GM06990 (cell line): ENCODE measurements at regions not wholly inside any gene's neighbourhood (a gene's known extent, or its start where the extent isn't known, plus 50 kb on each side); places are given as distances from the start of the nearest gene placed in this dataset.

Source experiments
- DNase-seq: peaks from one replicate; pipeline ENCODE4 v3.0.0-alpha.2; 2011; ENCODE audit not compliant: insufficient read length; ENCODE audit errors: extremely low read depth
- H3K27me3 ChIP-seq: replicated peaks from 2 replicates; pipeline ENCODE4 v1.6.0; 2011; ENCODE audit warnings: low read length; ENCODE audit not compliant: control insufficient read depth, insufficient read depth
- H3K36me3 ChIP-seq: 2 replicates; pipeline ENCODE4 v1.5.1; 2011; ENCODE audit warnings: low read length; ENCODE audit not compliant: control insufficient read depth, insufficient read depth
- H3K4me3 ChIP-seq: replicated peaks from 2 replicates; pipeline ENCODE4 v1.5.1; 2011; ENCODE audit warnings: low read depth, mild to moderate bottlenecking, control low read depth, low read length
- TF ChIP-seq, protein P1 (sequence below): IDR thresholded peaks from 2 replicates; pipeline ENCODE4 v1.5.1; 2011; ENCODE audit warnings: low read length, control low read depth, mild to moderate bottlenecking, inconsistent platforms; ENCODE audit not compliant: insufficient read depth, poor library complexity, severe bottlenecking

DNA sequence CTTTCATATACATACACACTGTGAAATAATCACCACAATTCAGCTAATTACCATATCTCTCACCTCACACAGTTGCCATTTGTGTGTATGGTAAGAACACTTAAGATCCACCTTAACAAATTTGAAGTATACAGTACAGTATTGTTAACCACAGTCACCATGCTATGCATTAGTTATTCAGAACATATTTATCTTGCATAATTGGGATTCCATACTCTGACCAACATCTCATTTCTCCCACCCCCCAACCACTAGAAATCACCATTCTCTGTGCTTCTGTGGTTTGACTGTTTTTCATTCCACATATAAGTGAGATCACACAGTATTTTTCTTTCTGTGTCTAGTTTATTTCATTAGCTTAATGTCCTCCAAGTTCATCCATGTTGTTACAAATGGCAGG, 247.7 kb upstream of the CTNNB1 start:
- no peak for DNase-seq
- H3K4me3 ChIP-seq = no peak overlapping the region
- TF ChIP-seq, protein P1, sequence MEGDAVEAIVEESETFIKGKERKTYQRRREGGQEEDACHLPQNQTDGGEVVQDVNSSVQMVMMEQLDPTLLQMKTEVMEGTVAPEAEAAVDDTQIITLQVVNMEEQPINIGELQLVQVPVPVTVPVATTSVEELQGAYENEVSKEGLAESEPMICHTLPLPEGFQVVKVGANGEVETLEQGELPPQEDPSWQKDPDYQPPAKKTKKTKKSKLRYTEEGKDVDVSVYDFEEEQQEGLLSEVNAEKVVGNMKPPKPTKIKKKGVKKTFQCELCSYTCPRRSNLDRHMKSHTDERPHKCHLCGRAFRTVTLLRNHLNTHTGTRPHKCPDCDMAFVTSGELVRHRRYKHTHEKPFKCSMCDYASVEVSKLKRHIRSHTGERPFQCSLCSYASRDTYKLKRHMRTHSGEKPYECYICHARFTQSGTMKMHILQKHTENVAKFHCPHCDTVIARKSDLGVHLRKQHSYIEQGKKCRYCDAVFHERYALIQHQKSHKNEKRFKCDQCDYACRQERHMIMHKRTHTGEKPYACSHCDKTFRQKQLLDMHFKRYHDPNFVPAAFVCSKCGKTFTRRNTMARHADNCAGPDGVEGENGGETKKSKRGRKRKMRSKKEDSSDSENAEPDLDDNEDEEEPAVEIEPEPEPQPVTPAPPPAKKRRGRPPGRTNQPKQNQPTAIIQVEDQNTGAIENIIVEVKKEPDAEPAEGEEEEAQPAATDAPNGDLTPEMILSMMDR = no peak
- no peaks in the 10 kb centered on the region for H3K27me3 ChIP-seq
- H3K36me3 ChIP-seq = no peaks in the 10 kb centered on the region

DNA sequence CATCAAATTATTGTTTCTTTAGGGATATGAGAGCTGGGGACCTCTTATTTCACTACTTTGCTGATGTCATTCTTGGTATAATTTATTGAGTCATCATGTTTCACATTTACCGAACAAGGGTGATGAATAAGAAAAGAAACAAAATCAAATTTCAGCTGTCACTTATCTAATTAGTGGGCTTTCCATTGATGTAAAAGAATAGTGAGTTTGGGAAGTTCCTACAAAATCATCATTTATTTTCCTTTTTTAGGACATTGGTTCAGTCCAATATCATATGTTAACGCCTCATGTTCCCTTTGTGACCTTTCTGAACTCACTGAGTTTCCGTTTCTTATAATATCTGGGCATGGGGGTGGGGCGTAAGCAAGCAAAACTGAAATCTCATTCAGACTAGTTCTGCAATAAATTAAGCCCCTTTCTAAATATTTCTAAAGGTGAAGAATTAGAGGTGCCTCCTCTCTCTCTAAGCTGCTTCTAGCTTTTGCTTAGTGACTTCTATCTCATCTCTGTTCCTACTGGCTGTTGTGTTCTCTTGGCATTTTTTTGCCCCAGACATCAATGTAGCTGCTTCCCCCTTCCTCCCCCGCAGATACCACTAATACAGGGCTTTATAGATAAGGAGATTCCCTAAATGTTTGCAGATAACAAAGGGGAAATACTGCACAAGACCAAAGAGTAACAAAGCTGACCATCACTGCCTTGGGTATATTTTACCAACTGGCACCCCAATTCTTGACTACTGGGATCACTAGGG, 238.0 kb upstream of the CTNNB1 start:
- peak; percentile 55 for DNase-seq

DNA sequence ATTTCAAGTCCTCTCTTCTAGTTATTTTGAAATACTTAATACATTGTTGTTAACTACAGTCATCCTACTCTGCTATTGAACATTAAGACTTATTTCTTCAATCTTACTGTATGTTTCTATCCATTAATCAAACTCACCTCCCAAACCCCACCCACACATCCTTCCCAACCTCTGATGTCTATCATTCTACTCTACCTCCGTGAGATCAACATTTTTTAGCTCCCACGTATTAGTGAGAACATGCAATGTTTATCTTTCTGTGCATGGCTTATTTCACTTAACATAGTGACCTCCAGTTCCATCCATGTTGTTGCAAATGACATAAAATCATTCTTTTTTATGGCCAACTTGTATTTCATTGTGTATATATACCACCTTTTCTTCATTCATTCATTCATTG, 236.6 kb upstream of the CTNNB1 start:
- Histone ChIP-seq H3K27me3 (no peaks in the 10 kb centered on the region), H3K4me3 (no peak overlapping the region), H3K36me3 (no peaks in the 10 kb centered on the region)
- no peak for DNase-seq
- TF ChIP-seq, protein P1 = no peak

More for the DNA sequence above, 238.0 kb upstream of the CTNNB1 start:
- no peaks in the 10 kb centered on the region for H3K36me3 ChIP-seq
- TF ChIP-seq, protein P1 = no peak
- no peak overlapping the region for H3K4me3 ChIP-seq
- no peaks in the 10 kb centered on the region for H3K27me3 ChIP-seq

DNA sequence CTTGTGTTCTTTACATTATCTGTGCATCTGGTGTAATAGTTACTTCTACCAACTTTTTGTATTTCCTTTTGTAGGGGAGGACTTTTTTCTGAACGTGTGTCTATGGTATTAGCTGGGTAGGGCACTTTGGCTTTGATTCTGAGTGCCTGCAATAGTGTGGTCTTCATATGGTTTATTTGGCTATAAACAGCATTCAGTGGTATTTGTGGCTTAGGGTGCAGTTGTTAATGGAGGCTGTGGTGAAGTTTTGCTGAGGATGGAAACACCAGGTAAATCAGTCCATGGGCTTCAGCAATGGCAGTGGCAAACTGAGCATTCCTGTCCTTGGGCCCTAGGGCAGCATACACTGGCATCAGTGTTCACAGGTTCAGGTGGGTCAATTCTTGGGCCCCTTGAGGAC, 230.6 kb upstream of the CTNNB1 start:
- Histone ChIP-seq H3K4me3 (no peak overlapping the region), H3K27me3 (no peaks in the 10 kb centered on the region), H3K36me3 (no peaks in the 10 kb centered on the region)
- no peak for DNase-seq
- TF ChIP-seq, protein P1 = no peak

DNA sequence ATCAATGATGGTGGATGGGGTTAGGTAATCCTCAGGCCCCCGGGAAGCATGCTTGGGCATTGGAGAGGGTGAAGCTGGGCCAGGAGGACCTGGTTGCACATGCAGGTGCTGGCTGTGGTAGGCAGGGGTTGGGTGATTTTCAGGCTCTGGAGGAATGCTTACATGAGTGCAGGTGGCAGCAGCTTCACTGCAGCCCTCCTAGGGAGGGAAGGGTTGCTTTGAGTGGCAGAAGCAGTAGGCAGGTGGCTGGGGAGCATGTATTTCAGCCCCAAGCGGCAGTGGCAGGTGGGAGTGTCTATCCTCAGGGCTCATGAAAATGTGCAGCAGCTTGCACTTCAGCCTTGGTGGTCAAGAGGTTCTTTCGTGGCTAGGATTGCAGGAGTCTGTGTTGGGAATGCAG, 230.0 kb upstream of the CTNNB1 start:
- H3K27me3 ChIP-seq = no peaks in the 10 kb centered on the region
- H3K36me3 ChIP-seq = no peaks in the 10 kb centered on the region
- DNase-seq = no peak
- TF ChIP-seq, protein P1 = no peak
- H3K4me3 ChIP-seq = no peak overlapping the region

DNA sequence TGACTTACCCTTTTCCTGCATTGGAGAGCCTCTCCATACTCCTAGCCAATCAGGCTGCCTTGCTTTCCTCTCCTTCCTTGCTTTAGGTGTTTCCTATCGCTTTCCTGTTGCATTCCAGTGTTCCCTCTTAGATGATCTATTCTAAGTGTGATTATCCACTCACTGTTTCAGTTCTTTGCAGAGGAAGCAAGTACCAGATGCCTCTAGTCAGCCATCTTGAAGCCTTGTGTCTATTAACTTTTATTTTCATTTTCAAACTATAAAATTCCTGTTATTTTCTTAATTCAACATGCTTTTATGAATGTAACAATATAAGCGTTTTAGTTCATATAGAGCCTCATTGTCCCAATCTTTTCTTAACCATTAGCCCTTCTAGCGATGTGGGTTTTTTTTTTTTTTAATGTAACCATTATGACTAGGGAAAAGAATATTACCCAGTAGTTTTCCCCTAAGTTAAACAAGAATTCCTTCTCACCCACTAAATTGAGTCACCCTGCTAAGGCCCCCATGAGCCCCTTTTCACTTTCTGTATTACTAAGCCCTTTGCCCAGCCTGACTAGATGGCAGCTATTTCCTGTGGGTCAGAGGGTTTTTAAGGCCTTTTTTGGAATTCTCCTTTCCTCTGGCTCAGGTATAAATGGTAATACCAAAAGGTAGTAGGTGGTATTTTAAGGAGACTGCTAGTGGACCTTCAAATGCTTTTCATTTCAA, 229.4 kb upstream of the CTNNB1 start:
- no peak for DNase-seq
- Histone ChIP-seq H3K4me3 (no peak overlapping the region), H3K27me3 (no peaks in the 10 kb centered on the region), H3K36me3 (no peaks in the 10 kb centered on the region)
- TF ChIP-seq, protein P1 = no peak
